IMR-90 (cell line): ENCODE measurements at regions not wholly inside any gene's neighbourhood (a gene's known extent, or its start where the extent isn't known, plus 50 kb on each side); places are given as distances from the start of the nearest gene placed in this dataset.
"Not testable (repeated sequence)": the region's sequence is repeated elsewhere in the genome, so short reads cannot be mapped to it uniquely, and the experiment has no call there.

Experiments used
- CEBPB ChIP-seq: IDR thresholded peaks from 2 replicates; pipeline ENCODE4 v1.6.1; 2012; ENCODE audit warnings: low read depth, low read length, improper control_type of control experiment
- CTCF ChIP-seq: conservative IDR thresholded peaks from 2 replicates; pipeline ENCODE4 v1.5.1; 2012; ENCODE audit warnings: mild to moderate bottlenecking, low read depth, low read length, improper control_type of control experiment
- ELK1 ChIP-seq: fragments of 150-350 bp; IDR thresholded peaks from 2 replicates; pipeline ENCODE4 v1.6.1; 2016; ENCODE audit warnings: low read depth, mild to moderate bottlenecking, low read length, moderate library complexity, borderline replicate concordance
- MAFK ChIP-seq: IDR thresholded peaks from 2 replicates; pipeline ENCODE4 v1.6.1; 2012; ENCODE audit warnings: low read depth, low read length, improper control_type of control experiment
- NFE2L2 ChIP-seq: fragments of 150-350 bp; IDR thresholded peaks from 2 replicates; pipeline ENCODE4 v1.6.1; 2016; ENCODE audit warnings: low read depth, mild to moderate bottlenecking, low read length
- POLR2A ChIP-seq: IDR thresholded peaks from 2 replicates; pipeline ENCODE4 v1.6.1; 2012; ENCODE audit warnings: mild to moderate bottlenecking, low read depth, low read length
- RAD21 ChIP-seq: IDR thresholded peaks from 2 replicates; pipeline ENCODE4 v1.6.1; 2012; ENCODE audit warnings: low read length, improper control_type of control experiment
- RCOR1 ChIP-seq: IDR thresholded peaks from 2 replicates; pipeline ENCODE4 v1.6.1; 2012; ENCODE audit warnings: mild to moderate bottlenecking, low read length, improper control_type of control experiment; ENCODE audit not compliant: insufficient replicate concordance
- RFX5 ChIP-seq: IDR thresholded peaks from 2 replicates; pipeline ENCODE4 v1.8.0; 2012; ENCODE audit warnings: low read depth, mild to moderate bottlenecking, low read length, moderate library complexity
- SMC3 ChIP-seq: fragments of 150-350 bp; IDR thresholded peaks from 2 replicates; pipeline ENCODE4 v1.6.1; 2016; ENCODE audit warnings: low read depth, mild to moderate bottlenecking, antibody characterized with exemption, low read length, moderate library complexity
- TF ChIP-seq, protein P1 (sequence below): fragments of 150-350 bp; IDR thresholded peaks from 2 replicates; pipeline ENCODE4 v1.6.1; 2017; ENCODE audit warnings: mild to moderate bottlenecking, antibody characterized with exemption, low read length, low read depth

DNA sequence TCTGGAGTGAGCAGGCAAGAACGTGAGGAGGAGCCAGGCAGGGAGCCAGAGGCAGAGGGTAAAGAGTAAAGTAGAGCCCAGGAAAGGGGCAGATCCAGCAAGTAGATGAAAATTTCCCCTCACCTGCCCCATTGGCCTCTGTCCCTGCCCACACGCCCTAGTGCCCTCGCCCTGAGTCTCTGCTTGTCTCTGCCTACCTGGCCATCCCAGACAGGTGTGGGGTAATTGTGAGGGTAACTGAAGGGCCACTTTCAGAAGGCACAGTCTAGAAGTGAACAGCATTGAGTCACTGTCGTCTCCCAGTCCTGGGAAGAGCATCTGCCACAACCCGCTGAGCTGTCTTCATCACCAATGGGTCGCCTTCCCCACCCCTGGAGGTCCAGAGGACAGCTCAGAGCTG, 1756.8 kb downstream of the TP53TG3F start:
- TF ChIP-seq RFX5, SMC3, NFE2L2, POLR2A, CTCF, MAFK, RCOR1, ELK1, RAD21, CEBPB: not testable (repeated sequence)
- TF ChIP-seq, protein P1, sequence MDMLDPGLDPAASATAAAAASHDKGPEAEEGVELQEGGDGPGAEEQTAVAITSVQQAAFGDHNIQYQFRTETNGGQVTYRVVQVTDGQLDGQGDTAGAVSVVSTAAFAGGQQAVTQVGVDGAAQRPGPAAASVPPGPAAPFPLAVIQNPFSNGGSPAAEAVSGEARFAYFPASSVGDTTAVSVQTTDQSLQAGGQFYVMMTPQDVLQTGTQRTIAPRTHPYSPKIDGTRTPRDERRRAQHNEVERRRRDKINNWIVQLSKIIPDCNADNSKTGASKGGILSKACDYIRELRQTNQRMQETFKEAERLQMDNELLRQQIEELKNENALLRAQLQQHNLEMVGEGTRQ = not testable (repeated sequence)
